Head of caudate nucleus (tissue), 42 donors: ENCODE measurements at regions not wholly inside any gene's neighbourhood (a gene's known extent, or its start where the extent isn't known, plus 50 kb on each side); places are given as distances from the start of the nearest gene placed in this dataset.

ENCODE experiments used
- DNase-seq, 42 donors: peaks; one replicate each; pipeline versions ENCODE4 v3.0.0 to v3.0.0-alpha.2; 2020 to 2021; ENCODE audit warnings: mixed read lengths in 7 of 42
- intact Hi-C: fragments of 100-400 bp; cut with DNase I; formaldehyde crosslinking; loops from one replicate; pipeline ENCODE4 v1.15.0; 2022

- DNase-seq, result no peak
- intact Hi-C loops, result no loop called here
Measured at GRCh38 chr13:72113076-72113475, 246.1 kb upstream of the DACH1 start.

- intact Hi-C loops, result no loop called here
- no peak for DNase-seq
Measured at GRCh38 chr13:72112216-72112615, 245.2 kb upstream of the DACH1 start.

- DNase-seq, result no peak
- intact Hi-C loops, result no loop called here
Measured at GRCh38 chr13:72109863-72110262, 242.9 kb upstream of the DACH1 start.

GRCh38 chr13:72104656-72105180, 237.7 kb upstream of the DACH1 start:
- DNase-seq, result no peak
- intact Hi-C loops, result no loop called here

- DNase-seq, result no peak
- intact Hi-C loops, result no loop called here
Measured at GRCh38 chr13:72101768-72102400, 234.9 kb upstream of the DACH1 start.

- no peak for DNase-seq
- intact Hi-C loops, result no loop called here
Measured at GRCh38 chr13:72100339-72100738, 233.3 kb upstream of the DACH1 start.

GRCh38 chr13:72097568-72097967, 230.6 kb upstream of the DACH1 start:
- DNase-seq, result no peak
- intact Hi-C loops, result no loop called here

- intact Hi-C loops, result no loop called here
Measured at GRCh38 chr13:72093262-72093661, 226.3 kb upstream of the DACH1 start.

GRCh38 chr13:72074663-72075062, 207.7 kb upstream of the DACH1 start:
- intact Hi-C loops, result no loop called here
- DNase-seq, result no peak

More at GRCh38 chr13:72093262-72093661, 226.3 kb upstream of the DACH1 start:
- no peak for DNase-seq

- intact Hi-C loops, result no loop called here
- no peak for DNase-seq
Measured at GRCh38 chr13:72072261-72072660, 205.3 kb upstream of the DACH1 start.

- DNase-seq, result no peak
- intact Hi-C loops, result no loop called here
Measured at GRCh38 chr13:72071713-72072112, 204.7 kb upstream of the DACH1 start.

- DNase-seq, result no peak
- intact Hi-C loops, result no loop called here
Measured at GRCh38 chr13:72062566-72062965, 195.6 kb upstream of the DACH1 start.

- intact Hi-C loops, result no loop called here
- no peak for DNase-seq
Measured at GRCh38 chr13:72061613-72062012, 194.6 kb upstream of the DACH1 start.

- no peak for DNase-seq
- intact Hi-C loops, result no loop called here
Measured at GRCh38 chr13:72050251-72050650, 183.2 kb upstream of the DACH1 start.

GRCh38 chr13:72043366-72043765, 176.4 kb upstream of the DACH1 start:
- intact Hi-C loops, result no loop called here
- no peak for DNase-seq

- intact Hi-C loops, result no loop called here
- no peak for DNase-seq
Measured at GRCh38 chr13:72041165-72041564, 174.2 kb upstream of the DACH1 start.

- DNase-seq, result no peak
- intact Hi-C loops, result no loop called here
Measured at GRCh38 chr13:72039126-72039525, 172.1 kb upstream of the DACH1 start.

- intact Hi-C loops, result no loop called here
- DNase-seq, result no peak
Measured at GRCh38 chr13:72029981-72030380, 163.0 kb upstream of the DACH1 start.

GRCh38 chr13:72025836-72026235, 158.8 kb upstream of the DACH1 start:
- intact Hi-C loops, result no loop called here
- no peak for DNase-seq

- DNase-seq, result no peak
- intact Hi-C loops, result no loop called here
Measured at GRCh38 chr13:72023895-72024294, 156.9 kb upstream of the DACH1 start.

GRCh38 chr13:72005455-72005854, 138.5 kb upstream of the DACH1 start:
- DNase-seq, result no peak
- intact Hi-C loops, result no loop called here
